AG04450 (cell line): ENCODE measurements at regions not wholly inside any gene's neighbourhood (a gene's known extent, or its start where the extent isn't known, plus 50 kb on each side); places are given as distances from the start of the nearest gene placed in this dataset.

Source experiments
- CTCF ChIA-PET: fragments of 300-600, 350-600 bp; formaldehyde crosslinking; extraction: SDS; loops from one replicate; lab custom pipeline; 2022; ENCODE audit warnings: antibody characterized with exemption, inconsistent platforms; lab: Charles Lee
- POLR2A ChIA-PET: fragments of 350-600 bp; formaldehyde crosslinking; extraction: SDS; loops from one replicate; lab custom pipeline; 2021; ENCODE audit warnings: antibody characterized with exemption, inconsistent platforms; lab: Yijun Ruan, JAX
- DNase-seq: peaks from one replicate; pipeline ENCODE4 v3.0.0-alpha.2; 2011; ENCODE audit warnings: low read depth, low spot score
- H3K27ac ChIP-seq: one replicate; pipeline ENCODE4 v1.5.1; 2012; ENCODE audit warnings: low read depth, low read length, control low read depth
- H3K27me3 ChIP-seq: one replicate; pipeline ENCODE4 v1.6.0; 2012; ENCODE audit warnings: low read length; ENCODE audit not compliant: control insufficient read depth, insufficient read depth
- H3K4me3 ChIP-seq: 2 replicates; pipeline ENCODE4 v1.5.1; 2011; ENCODE audit warnings: mild to moderate bottlenecking, low read depth, low read length, control low read depth
- H3K9me3 ChIP-seq: 2 replicates; pipeline ENCODE4 v1.5.1; 2012; ENCODE audit warnings: low read length; ENCODE audit not compliant: control insufficient read depth, insufficient read depth
- TF ChIP-seq, protein P1 (sequence below): IDR thresholded peaks from 2 replicates; pipeline ENCODE4 v1.5.1; 2011; ENCODE audit warnings: low read depth, low read length, control low read depth, inconsistent platforms

DNA sequence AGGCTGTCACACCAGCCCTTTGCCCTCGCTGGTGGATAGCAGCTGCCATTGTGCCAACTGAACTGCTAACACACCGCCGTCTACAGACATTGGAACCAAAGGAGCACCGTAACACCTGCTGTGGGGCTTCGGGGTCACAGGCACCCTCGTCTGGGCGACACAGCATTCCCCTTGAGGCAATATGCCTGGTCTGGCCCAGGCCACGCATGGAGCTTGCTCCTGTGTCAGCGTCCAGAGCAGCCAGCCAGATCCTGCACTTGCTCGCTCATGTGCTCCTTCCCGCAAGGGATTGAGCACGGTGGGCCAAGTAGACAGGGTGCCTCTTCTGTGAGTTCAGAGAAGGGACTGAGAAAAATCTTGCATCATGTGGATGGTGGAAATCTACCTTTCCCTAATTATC lies 314.6 kb upstream of the PLD5 start:
- POLR2A ChIA-PET: no interaction called here
- DNase-seq: no peak
- Histone ChIP-seq H3K27ac (no peak overlapping the region), H3K4me3 (no peak overlapping the region), H3K27me3 (no peaks in the 10 kb centered on the region), H3K9me3 (peaks cover 20% of the 10 kb centered on the region)
- CTCF ChIA-PET: no interaction called here
- TF ChIP-seq, protein P1, sequence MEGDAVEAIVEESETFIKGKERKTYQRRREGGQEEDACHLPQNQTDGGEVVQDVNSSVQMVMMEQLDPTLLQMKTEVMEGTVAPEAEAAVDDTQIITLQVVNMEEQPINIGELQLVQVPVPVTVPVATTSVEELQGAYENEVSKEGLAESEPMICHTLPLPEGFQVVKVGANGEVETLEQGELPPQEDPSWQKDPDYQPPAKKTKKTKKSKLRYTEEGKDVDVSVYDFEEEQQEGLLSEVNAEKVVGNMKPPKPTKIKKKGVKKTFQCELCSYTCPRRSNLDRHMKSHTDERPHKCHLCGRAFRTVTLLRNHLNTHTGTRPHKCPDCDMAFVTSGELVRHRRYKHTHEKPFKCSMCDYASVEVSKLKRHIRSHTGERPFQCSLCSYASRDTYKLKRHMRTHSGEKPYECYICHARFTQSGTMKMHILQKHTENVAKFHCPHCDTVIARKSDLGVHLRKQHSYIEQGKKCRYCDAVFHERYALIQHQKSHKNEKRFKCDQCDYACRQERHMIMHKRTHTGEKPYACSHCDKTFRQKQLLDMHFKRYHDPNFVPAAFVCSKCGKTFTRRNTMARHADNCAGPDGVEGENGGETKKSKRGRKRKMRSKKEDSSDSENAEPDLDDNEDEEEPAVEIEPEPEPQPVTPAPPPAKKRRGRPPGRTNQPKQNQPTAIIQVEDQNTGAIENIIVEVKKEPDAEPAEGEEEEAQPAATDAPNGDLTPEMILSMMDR: no peak

DNA sequence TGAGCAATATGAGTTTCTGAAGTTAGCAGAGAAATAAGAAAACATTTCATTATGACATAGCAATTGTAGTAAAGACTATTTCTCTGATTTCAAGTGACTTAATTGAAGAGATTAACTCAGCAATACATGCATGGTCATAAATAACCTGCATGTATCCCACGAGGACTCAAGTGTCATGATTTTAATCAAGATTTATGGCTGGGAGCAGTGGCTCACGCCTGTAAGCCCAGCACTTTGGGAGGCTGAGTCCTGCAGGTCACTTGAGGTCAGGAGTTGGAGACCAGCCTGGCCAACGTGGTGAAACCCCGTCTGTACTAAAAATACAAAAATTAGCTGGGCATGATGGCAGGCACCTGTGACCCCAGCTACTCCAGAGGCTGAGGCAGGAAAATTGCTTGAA lies 311.9 kb upstream of the PLD5 start:
- TF ChIP-seq, protein P1: no peak
- no peak overlapping the region for H3K4me3 ChIP-seq
- peaks cover 15% of the 10 kb centered on the region for H3K9me3 ChIP-seq
- ChIA-PET POLR2A (no interaction called here), CTCF (no interaction called here)
- no peak overlapping the region for H3K27ac ChIP-seq
- no peak for DNase-seq
- no peaks in the 10 kb centered on the region for H3K27me3 ChIP-seq

DNA sequence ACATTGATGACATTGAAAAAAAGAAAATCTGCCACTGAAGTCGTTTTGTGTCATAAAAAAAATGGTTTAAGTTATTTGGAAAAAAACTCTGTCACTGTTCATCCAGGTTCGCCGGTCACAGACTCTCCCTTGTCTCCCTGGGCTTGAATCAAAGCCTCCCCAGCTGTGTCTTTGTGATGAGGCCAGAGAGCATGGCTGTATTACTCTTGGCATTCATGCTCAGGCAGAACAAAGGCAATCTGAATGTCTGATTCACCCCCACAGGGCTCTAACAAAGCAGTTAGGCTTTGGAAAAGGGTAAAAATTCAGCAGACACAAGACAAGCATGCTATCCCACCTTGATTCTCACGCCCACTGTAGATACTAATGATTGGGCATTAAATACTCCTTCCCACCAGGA lies 304.3 kb upstream of the PLD5 start:
- no peaks in the 10 kb centered on the region for H3K27me3 ChIP-seq
- peaks cover 6% of the 10 kb centered on the region for H3K9me3 ChIP-seq
- ChIA-PET POLR2A (no interaction called here), CTCF (no interaction called here)
- no peak overlapping the region for H3K4me3 ChIP-seq
- DNase-seq: no peak
- TF ChIP-seq, protein P1: no peak
- no peak overlapping the region for H3K27ac ChIP-seq

DNA sequence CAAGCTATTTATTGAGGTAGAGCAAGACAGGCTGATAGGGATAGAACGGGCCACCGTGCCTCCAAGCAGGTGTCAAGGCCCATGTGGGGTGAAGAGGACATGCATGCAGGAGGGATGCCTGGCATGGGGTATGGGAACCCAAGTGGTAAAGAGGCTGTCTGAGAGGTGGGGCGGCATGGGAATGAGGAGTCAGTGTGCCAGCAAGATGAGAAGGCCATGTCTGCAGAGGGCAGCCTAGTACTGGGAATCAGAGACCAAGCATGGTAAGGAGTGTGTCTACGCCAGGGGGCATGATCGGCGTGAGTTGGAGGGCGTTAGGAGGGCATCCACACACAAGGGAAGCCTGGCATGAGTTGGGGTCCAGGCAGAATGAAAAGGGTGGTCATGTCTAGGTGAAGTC lies 303.7 kb upstream of the PLD5 start:
- peaks cover 6% of the 10 kb centered on the region for H3K9me3 ChIP-seq
- TF ChIP-seq, protein P1: no peak
- ChIA-PET CTCF (no interaction called here), POLR2A (no interaction called here)
- H3K4me3 ChIP-seq: no peak overlapping the region
- no peaks in the 10 kb centered on the region for H3K27me3 ChIP-seq
- H3K27ac ChIP-seq: no peak overlapping the region
- DNase-seq: no peak

DNA sequence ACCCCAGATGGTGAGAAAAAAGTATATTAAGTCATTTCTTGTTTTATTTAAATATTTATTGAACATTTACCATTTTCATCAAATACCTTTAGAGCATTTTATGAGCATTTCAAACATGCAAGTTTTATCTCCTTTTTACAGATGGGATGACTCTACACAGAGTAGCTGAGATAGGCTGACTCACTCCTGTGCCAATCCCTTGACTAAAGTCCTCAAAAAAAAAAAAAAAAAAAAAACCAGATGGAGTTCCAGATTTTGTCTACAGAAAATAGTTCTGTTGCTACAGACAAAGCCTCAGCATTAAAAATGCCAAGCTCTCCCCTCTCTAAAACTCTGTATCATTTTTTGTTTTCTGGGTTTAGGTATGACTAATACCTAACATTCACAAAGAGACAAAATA lies 303.0 kb upstream of the PLD5 start:
- TF ChIP-seq, protein P1: no peak
- H3K27ac ChIP-seq: no peak overlapping the region
- ChIA-PET CTCF (no interaction called here), POLR2A (no interaction called here)
- peaks cover 12% of the 10 kb centered on the region for H3K9me3 ChIP-seq
- no peaks in the 10 kb centered on the region for H3K27me3 ChIP-seq
- no peak for DNase-seq
- H3K4me3 ChIP-seq: no peak overlapping the region
